Sigmoid colon (tissue), 6 donors: ENCODE measurements at regions not wholly inside any gene's neighbourhood (a gene's known extent, or its start where the extent isn't known, plus 50 kb on each side); places are given as distances from the start of the nearest gene placed in this dataset.

ENCODE experiments used
- DNase-seq: peaks from one replicate; pipeline ENCODE4 v3.0.0-alpha.2; 2019
- H3K27ac ChIP-seq, 4 donors: fragments of 200-600 bp; sonication (generic); one replicate each; pipeline ENCODE4 v1.5.1; 2016 to 2019; ENCODE audit warnings: mild to moderate bottlenecking in 1 of 4
- H3K27me3 ChIP-seq, 3 donors: fragments of 200-600 bp; sonication (generic); one replicate each; pipeline ENCODE4 v1.5.1; 2019; ENCODE audit warnings: mild to moderate bottlenecking in 1 of 3
- H3K36me3 ChIP-seq, 4 donors: fragments of 200-600 bp; sonication (generic); one replicate each; pipeline ENCODE4 v1.5.1; 2016 to 2019
- H3K4me1 ChIP-seq, 4 donors: fragments of 200-600 bp; sonication (generic); one replicate each; pipeline ENCODE4 v1.5.1; 2017 to 2019
- H3K4me3 ChIP-seq, 4 donors: fragments of 200-600 bp; sonication (generic); one replicate each; pipeline ENCODE4 v1.5.1; 2017 to 2019; ENCODE audit warnings: mild to moderate bottlenecking in 2 of 4, moderate library complexity in 1 of 4
- H3K9me3 ChIP-seq, 4 donors: fragments of 200-600 bp in 3 of 4; sonication (generic) in 3 of 4; one replicate each; pipeline versions ENCODE4 v1.5.1 to v1.6.1; 2013 to 2019
- EP300 ChIP-seq, 4 donors: sonication (generic); formaldehyde crosslinking; IDR thresholded peaks; one replicate each; pipeline ENCODE4 v1.6.1; 2017; ENCODE audit warnings: antibody characterized with exemption in 4 of 4
- POLR2A ChIP-seq, 2 donors: fragments of 450-650 bp; IDR thresholded peaks; one replicate each; pipeline ENCODE4 v1.6.1; 2016; ENCODE audit warnings: antibody characterized with exemption in 2 of 2, mild to moderate bottlenecking in 2 of 2, moderate library complexity in 2 of 2
- POLR2AphosphoS5 ChIP-seq, 4 donors: sonication (generic); formaldehyde crosslinking; IDR thresholded peaks; one replicate each; pipeline ENCODE4 v1.6.1; 2017; ENCODE audit warnings: antibody characterized with exemption in 4 of 4
- WGBS, 2 donors: extraction: QIAGEN DNeasy Blood & Tissue Kit; methylation state at CpG; one replicate each; pipeline ENCODE4 v1.1.7; 2013; 5-methylcytosine and 5-hydroxymethylcytosine counted together
- intact Hi-C: fragments of 100-400 bp; cut with DNase I; formaldehyde crosslinking; loops from one replicate; pipeline ENCODE4 v1.15.1; 2023
- TF ChIP-seq, protein P1 (sequence below), 4 experiments: fragments of 450-650 bp in 3 of 4; fragments of 200-600 bp in 1 of 4; IDR thresholded peaks; one replicate each; pipeline ENCODE4 v1.5.1; 2016 to 2019; ENCODE audit warnings: antibody characterized with exemption in 4 of 4, mild to moderate bottlenecking in 3 of 4, moderate library complexity in 2 of 4
- donor health status: healthy with polysubstance abuse.
- donor health status: healthy.

DNA sequence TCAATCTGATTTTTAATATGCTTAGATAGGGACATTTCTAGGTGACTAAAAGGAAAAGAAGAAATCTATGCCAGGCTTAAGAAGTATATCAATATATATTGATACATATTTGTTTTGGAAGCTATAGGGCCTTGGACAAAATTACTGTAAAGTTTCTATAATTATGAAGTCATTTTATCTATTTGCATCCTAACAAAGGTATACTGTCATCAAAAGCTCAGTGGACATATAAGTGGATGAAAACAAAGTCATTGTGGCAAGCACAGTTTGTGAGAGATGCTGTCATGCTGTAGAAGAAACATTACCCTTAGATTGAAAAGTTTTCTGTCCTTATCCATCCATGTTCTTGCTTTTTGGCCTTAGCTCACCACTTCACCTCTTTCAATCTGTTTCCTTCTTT is 140.3 kb upstream of the SPEF2 start:
- TF ChIP-seq POLR2A (IDR thresholded peaks at IDR 0.05) = no peak
- no peak for TF ChIP-seq EP300 (IDR thresholded peaks at IDR 0.05)
- no peak for TF ChIP-seq POLR2AphosphoS5 (IDR thresholded peaks at IDR 0.05)
- TF ChIP-seq, protein P1, sequence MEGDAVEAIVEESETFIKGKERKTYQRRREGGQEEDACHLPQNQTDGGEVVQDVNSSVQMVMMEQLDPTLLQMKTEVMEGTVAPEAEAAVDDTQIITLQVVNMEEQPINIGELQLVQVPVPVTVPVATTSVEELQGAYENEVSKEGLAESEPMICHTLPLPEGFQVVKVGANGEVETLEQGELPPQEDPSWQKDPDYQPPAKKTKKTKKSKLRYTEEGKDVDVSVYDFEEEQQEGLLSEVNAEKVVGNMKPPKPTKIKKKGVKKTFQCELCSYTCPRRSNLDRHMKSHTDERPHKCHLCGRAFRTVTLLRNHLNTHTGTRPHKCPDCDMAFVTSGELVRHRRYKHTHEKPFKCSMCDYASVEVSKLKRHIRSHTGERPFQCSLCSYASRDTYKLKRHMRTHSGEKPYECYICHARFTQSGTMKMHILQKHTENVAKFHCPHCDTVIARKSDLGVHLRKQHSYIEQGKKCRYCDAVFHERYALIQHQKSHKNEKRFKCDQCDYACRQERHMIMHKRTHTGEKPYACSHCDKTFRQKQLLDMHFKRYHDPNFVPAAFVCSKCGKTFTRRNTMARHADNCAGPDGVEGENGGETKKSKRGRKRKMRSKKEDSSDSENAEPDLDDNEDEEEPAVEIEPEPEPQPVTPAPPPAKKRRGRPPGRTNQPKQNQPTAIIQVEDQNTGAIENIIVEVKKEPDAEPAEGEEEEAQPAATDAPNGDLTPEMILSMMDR (IDR thresholded peaks at IDR 0.05) = no peak
- Histone ChIP-seq H3K9me3 (no peaks in the 10 kb centered on the region), H3K27me3 (no peaks in the 10 kb centered on the region), H3K36me3 (no peaks in the 10 kb centered on the region), H3K4me1 (peaks cover 0 to 22% (median 4%) of the 10 kb centered on the region in 4 donors), H3K27ac (no peak overlapping the region), H3K4me3 (no peak overlapping the region)
- intact Hi-C loops = no loop called here
- no peak for DNase-seq

DNA sequence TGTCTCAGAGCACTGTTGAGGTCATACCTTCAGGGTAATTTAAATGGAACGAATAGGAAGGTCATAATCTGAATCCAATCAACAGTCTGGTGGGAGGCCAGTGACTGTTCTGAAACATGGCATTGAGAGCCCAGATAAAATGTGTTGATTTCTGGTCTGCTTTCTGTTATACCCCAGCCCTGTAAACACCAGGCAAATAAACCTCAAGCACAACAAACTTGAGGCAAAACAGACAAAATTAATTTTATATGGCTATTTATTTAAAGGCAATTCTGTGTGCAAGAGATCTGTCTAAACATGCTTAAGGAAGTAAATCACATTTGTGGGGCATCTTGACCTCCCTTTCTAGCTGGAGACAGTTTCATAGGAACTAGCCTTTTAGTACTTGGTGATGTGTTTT is 140.9 kb upstream of the SPEF2 start:
- peak in 1 of 4 donors; percentile 26 for TF ChIP-seq POLR2AphosphoS5 (IDR thresholded peaks at IDR 0.05)
- TF ChIP-seq, protein P1 (IDR thresholded peaks at IDR 0.05) = no peak
- Histone ChIP-seq H3K9me3 (no peaks in the 10 kb centered on the region), H3K36me3 (no peaks in the 10 kb centered on the region), H3K4me1 (peaks cover 0 to 22% (median 4%) of the 10 kb centered on the region in 4 donors), H3K27me3 (no peaks in the 10 kb centered on the region), H3K27ac (no peak overlapping the region), H3K4me3 (no peak overlapping the region)
- no peak for DNase-seq
- intact Hi-C loops = no loop called here
- WGBS, 2 donors = 58 to 65% methylated on average over 1 of the region's 1 CpG

DNA sequence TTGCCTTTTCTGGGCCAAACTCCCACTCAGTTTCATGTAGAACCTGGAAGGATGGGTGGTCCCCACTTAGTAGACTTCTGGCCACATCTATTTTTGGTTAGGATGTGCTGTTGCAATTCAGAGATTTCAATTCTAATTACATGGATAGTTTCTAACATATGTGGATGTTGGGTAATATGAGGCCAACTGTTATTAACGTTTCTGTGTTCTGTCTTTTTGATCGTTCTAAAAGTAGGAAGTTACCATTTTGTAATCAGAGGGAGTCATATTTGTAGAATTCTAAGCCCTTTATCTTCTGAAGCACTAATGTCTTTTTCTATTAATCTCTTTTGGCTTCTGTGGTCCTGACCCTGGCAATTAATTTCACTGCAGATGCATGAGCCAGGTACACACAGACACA is 141.6 kb upstream of the SPEF2 start:
- Histone ChIP-seq H3K36me3 (no peaks in the 10 kb centered on the region), H3K4me1 (peaks cover 0 to 22% (median 4%) of the 10 kb centered on the region in 4 donors), H3K9me3 (no peaks in the 10 kb centered on the region), H3K27me3 (no peaks in the 10 kb centered on the region), H3K4me3 (no peak overlapping the region), H3K27ac (no peak overlapping the region)
- 49 to 78% methylated on average over 2 of the region's 2 CpGs for WGBS, 2 donors
- no peak for DNase-seq
- intact Hi-C loops = no loop called here
- TF ChIP-seq EP300 (IDR thresholded peaks at IDR 0.05) (no peak), POLR2A (IDR thresholded peaks at IDR 0.05) (no peak), POLR2AphosphoS5 (IDR thresholded peaks at IDR 0.05) (no peak)
- TF ChIP-seq, protein P1 (IDR thresholded peaks at IDR 0.05) = no peak

- no peaks in the 10 kb centered on the region for H3K9me3 ChIP-seq
- no peak overlapping the region for H3K27ac ChIP-seq
- TF ChIP-seq, protein P1 (IDR thresholded peaks at IDR 0.05) = no peak
- no peak for TF ChIP-seq POLR2AphosphoS5 (IDR thresholded peaks at IDR 0.05)
- TF ChIP-seq EP300 (IDR thresholded peaks at IDR 0.05) = no peak
- TF ChIP-seq POLR2A (IDR thresholded peaks at IDR 0.05) = no peak
- H3K4me1 ChIP-seq = peaks cover 0 to 14% (median under 1%) of the 10 kb centered on the region in 4 donors
- no peak overlapping the region for H3K4me3 ChIP-seq
- DNase-seq = no peak
- H3K36me3 ChIP-seq = no peaks in the 10 kb centered on the region
- H3K27me3 ChIP-seq = no peaks in the 10 kb centered on the region
- intact Hi-C loops = no loop called here
- WGBS, 2 donors = 80 to 85% methylated on average over 3 of the region's 3 CpGs
Observed at GRCh38 chr5:35473589-35473988, 144.1 kb upstream of the SPEF2 start.

GRCh38 chr5:35470866-35471265 is 146.8 kb upstream of the SPEF2 start:
- no peak overlapping the region for H3K27ac ChIP-seq
- no peaks in the 10 kb centered on the region for H3K27me3 ChIP-seq
- no peak for DNase-seq
- no peaks in the 10 kb centered on the region for H3K36me3 ChIP-seq
- peaks cover 0 to 1% (median 0%) of the 10 kb centered on the region in 4 donors for H3K4me1 ChIP-seq
- no peak overlapping the region for H3K4me3 ChIP-seq
- intact Hi-C loops = no loop called here
- no peaks in the 10 kb centered on the region for H3K9me3 ChIP-seq
- 90 to 93% methylated on average over 2 of the region's 2 CpGs for WGBS, 2 donors
- TF ChIP-seq POLR2A (IDR thresholded peaks at IDR 0.05) (no peak), POLR2AphosphoS5 (IDR thresholded peaks at IDR 0.05) (no peak), EP300 (IDR thresholded peaks at IDR 0.05) (no peak)
- TF ChIP-seq, protein P1 (IDR thresholded peaks at IDR 0.05) = no peak
